HepG2 (cell line): ENCODE measurements at regions not wholly inside any gene's neighbourhood (a gene's known extent, or its start where the extent isn't known, plus 50 kb on each side); places are given as distances from the start of the nearest gene placed in this dataset.

ENCODE experiments used
- ATAC-seq: fragments of 200-7000 bp; cut with Tn5 transposase; 3 replicates; pipeline ENCODE4 v1.9.1; 2020; ENCODE audit warnings: mild to moderate bottlenecking, moderate library complexity
- BruUV-seq: library from RNA; stranded (reverse); fragments of 400-500 nt; replicated peaks from 2 replicates; lab custom pipeline; 2021; lab: Mats Ljungman, UMichigan
- CTCF ChIA-PET: fragments of 300-600 bp; formaldehyde crosslinking; extraction: SDS; loops from one replicate; lab custom pipeline; 2021; ENCODE audit warnings: low total read pairs, inconsistent platforms, low intra/inter-chr PET ratio; lab: Yijun Ruan, JAX
- POLR2A ChIA-PET: fragments of 350-600 bp; sonication (Branson Sonifier 250); formaldehyde crosslinking; loops from one replicate; lab custom pipeline; 2020; ENCODE audit warnings: antibody characterized with exemption, inconsistent platforms; lab: Yijun Ruan, JAX
- DNase-seq: peaks from one replicate; pipeline ENCODE4 v3.0.0-alpha.2; 2015; ENCODE audit warnings: low spot score
- FAIRE-seq: peaks from 3 replicates; lab custom pipeline; 2011; peaks lifted over from hg19 to GRCh38; lab: Jason Lieb, UNC
- H2AFZ ChIP-seq: one replicate; pipeline ENCODE4 v1.6.1; 2011; ENCODE audit warnings: low read length, inconsistent platforms
- H3K27ac ChIP-seq: fragments of 300-600 bp; 3 replicates; pipeline ENCODE4 v1.8.0; 2011; ENCODE audit warnings: mixed run types, mild to moderate bottlenecking, mixed read lengths, low read length, inconsistent platforms; ENCODE audit not compliant: insufficient read depth; ENCODE audit errors: extremely low read length
- H3K27me3 ChIP-seq, 2 experiments: fragments of 200-600 bp in 1 of 2; 2 replicates in 1 of 2; 3 replicates in 1 of 2; pipeline versions ENCODE4 v1.6.0 to v1.8.0; 2011; ENCODE audit warnings: low read length in 2 of 2, mild to moderate bottlenecking in 2 of 2, moderate library complexity in 2 of 2, inconsistent platforms in 1 of 2; ENCODE audit not compliant: insufficient read depth in 2 of 2, control insufficient read depth in 1 of 2
- H3K36me3 ChIP-seq, 2 experiments: fragments of 200-600 bp in 1 of 2; replicated peaks in 1 of 2; 2 replicates in 1 of 2; 3 replicates in 1 of 2; pipeline versions ENCODE4 v1.5.1 to v1.8.0; 2011; ENCODE audit warnings: low read length in 2 of 2, inconsistent platforms in 1 of 2; ENCODE audit not compliant: insufficient read depth in 2 of 2, control insufficient read depth in 1 of 2
- H3K4me1 ChIP-seq: 2 replicates; pipeline ENCODE4 v1.5.1; 2012; ENCODE audit warnings: low read length, inconsistent platforms; ENCODE audit not compliant: insufficient read depth
- H3K4me2 ChIP-seq: 2 replicates; pipeline ENCODE4 v1.6.0; 2011; ENCODE audit warnings: low read depth, low read length, inconsistent platforms
- H3K4me3 ChIP-seq, 3 experiments: fragments of 200-600 bp in 1 of 3; sonication (generic), shearing (Covaris generic) in 1 of 3; replicated peaks in 1 of 3; 2 replicates each; pipeline ENCODE4 v1.5.1; 2011 to 2016; ENCODE audit warnings: low read length in 3 of 3, inconsistent platforms in 2 of 3, low read depth in 2 of 3, mild to moderate bottlenecking in 2 of 3, control low read depth in 1 of 3, mixed read lengths in 1 of 3; ENCODE audit not compliant: insufficient read depth in 1 of 3
- H3K79me2 ChIP-seq: one replicate; pipeline ENCODE4 v1.6.1; 2011; ENCODE audit warnings: low read length, inconsistent platforms; ENCODE audit not compliant: insufficient read depth
- H3K9ac ChIP-seq: 2 replicates; pipeline ENCODE4 v1.6.0; 2011; ENCODE audit warnings: mild to moderate bottlenecking, low read depth, low read length, inconsistent platforms; ENCODE audit not compliant: insufficient read depth
- H3K9me3 ChIP-seq: 2 replicates; pipeline ENCODE4 v1.5.1; 2012; ENCODE audit warnings: mild to moderate bottlenecking, low read length
- H4K20me1 ChIP-seq: 2 replicates; pipeline ENCODE4 v1.6.0; 2011; ENCODE audit warnings: inconsistent platforms, mild to moderate bottlenecking, low read length, moderate library complexity; ENCODE audit not compliant: insufficient read depth
- ARHGAP35 ChIP-seq: sonication (generic); formaldehyde crosslinking; IDR thresholded peaks from 2 replicates; pipeline ENCODE4 v1.9.0; 2022; ENCODE audit warnings: mild to moderate bottlenecking, inconsistent platforms, moderate library complexity, missing genetic modification reagents, borderline replicate concordance
- CREB3 ChIP-seq: sonication (generic); formaldehyde crosslinking; IDR thresholded peaks from 2 replicates; pipeline ENCODE4 v1.5.0; 2020; ENCODE audit warnings: missing genetic modification reagents
- ELF1 ChIP-seq: sonication (generic); formaldehyde crosslinking; IDR thresholded peaks from 2 replicates; pipeline ENCODE4 v1.4.0; 2020; ENCODE audit warnings: missing genetic modification reagents
- FOXM1 ChIP-seq: sonication (generic); formaldehyde crosslinking; IDR thresholded peaks from 2 replicates; pipeline ENCODE4 v1.5.0; 2020; ENCODE audit warnings: missing genetic modification reagents
- HES4 ChIP-seq: sonication (generic); formaldehyde crosslinking; IDR thresholded peaks from 2 replicates; pipeline ENCODE4 v1.9.0; 2021; ENCODE audit warnings: mild to moderate bottlenecking, missing genetic modification reagents, borderline replicate concordance
- HNF4G ChIP-seq, 2 experiments: sonication (generic) in 1 of 2; formaldehyde crosslinking in 1 of 2; IDR thresholded peaks; 2 replicates each; pipeline versions ENCODE4 v1.4.0 to v1.6.1; 2011 to 2020; ENCODE audit warnings: borderline replicate concordance in 2 of 2, low read depth in 2 of 2, mild to moderate bottlenecking in 2 of 2, low read length in 1 of 2, missing genetic modification reagents in 1 of 2, moderate library complexity in 1 of 2
- ISX ChIP-seq: sonication (generic); formaldehyde crosslinking; conservative IDR thresholded peaks from 2 replicates; pipeline ENCODE4 v1.5.0; 2020; ENCODE audit warnings: missing genetic modification reagents
- KAT2B ChIP-seq: fragments of 150-350 bp; IDR thresholded peaks from 2 replicates; pipeline ENCODE4 v1.6.1; 2014; ENCODE audit warnings: low read depth, low read length, borderline replicate concordance
- NR2F1 ChIP-seq, 2 experiments: fragments of 450-650 bp in 1 of 2; formaldehyde crosslinking in 1 of 2; IDR thresholded peaks; 2 replicates each; pipeline versions ENCODE4 v1.5.0 to v1.6.1; 2016 to 2020; ENCODE audit warnings: mild to moderate bottlenecking in 1 of 2, missing compliant biosample characterization in 1 of 2, missing genetic modification reagents in 1 of 2, moderate library complexity in 1 of 2
- NR2F2 ChIP-seq: IDR thresholded peaks from 2 replicates; pipeline ENCODE4 v1.6.1; 2012; ENCODE audit warnings: low read depth, inconsistent platforms, borderline replicate concordance
- ONECUT2 ChIP-seq: sonication (generic); formaldehyde crosslinking; IDR thresholded peaks from 2 replicates; pipeline ENCODE4 v1.4.0; 2020; ENCODE audit warnings: missing genetic modification reagents
- ZBTB26 ChIP-seq: IDR thresholded peaks from 2 replicates; pipeline ENCODE4 v1.6.1; 2016; ENCODE audit warnings: missing compliant biosample characterization, missing genetic modification reagents, borderline replicate concordance
- WGBS: methylation state at CpG from one replicate; pipeline ENCODE4 v1.1.6; 2017; ENCODE audit warnings: low lambda C conversion rate; 5-methylcytosine and 5-hydroxymethylcytosine counted together
- in situ Hi-C: cut with HindIII; loops from 2 replicates; pipeline ENCODE4 v1.10.0; 2017; ENCODE audit warnings: low pct_unique_long_range_greater_than_20kb; ENCODE audit not compliant: extremely low pct_ligation_motif_present
- intact Hi-C: fragments of 100-400 bp; cut with micrococcal nuclease; formaldehyde crosslinking; loops from one replicate; pipeline ENCODE4 v1.10.0; 2022; ENCODE audit not compliant: unreplicated experiment
- TF ChIP-seq, protein P1 (sequence below): sonication (generic); formaldehyde crosslinking; IDR thresholded peaks from 2 replicates; pipeline ENCODE4 v1.8.0; 2022; ENCODE audit warnings: missing genetic modification reagents, mild to moderate bottlenecking, inconsistent platforms, borderline replicate concordance
- TF ChIP-seq, protein P2 (sequence below): sonication (generic); formaldehyde crosslinking; IDR thresholded peaks from 2 replicates; pipeline ENCODE4 v1.4.0; 2020; ENCODE audit warnings: missing genetic modification reagents

DNA sequence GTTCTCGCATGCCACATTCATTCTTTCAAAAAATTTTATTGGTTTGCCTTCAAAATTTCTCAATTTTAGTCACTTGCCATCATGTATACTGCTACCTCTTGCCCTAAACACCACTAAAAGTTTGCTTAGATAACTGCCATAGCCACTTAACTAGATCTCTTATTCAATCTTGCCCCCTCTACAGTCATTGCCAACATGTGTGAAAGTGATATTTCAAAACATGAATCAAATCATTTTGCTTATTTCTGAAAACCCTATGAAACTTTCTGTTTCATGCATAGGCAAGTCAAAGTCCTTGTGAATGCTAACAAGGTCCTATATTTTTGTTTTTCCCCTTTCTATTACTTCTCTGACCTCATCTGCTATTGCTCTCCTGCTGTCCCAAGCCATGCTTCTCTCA is 397.1 kb downstream of the KCNJ3 start:
- Histone ChIP-seq H3K79me2 (no peaks in the 10 kb centered on the region), H3K4me1 (peaks cover 10% of the 10 kb centered on the region; the same call in 1 of the 2 replicates), H3K27ac (no peak overlapping the region), H3K9ac (no peak overlapping the region), H2AFZ (no peak overlapping the region), H3K27me3 (no peaks in the 10 kb centered on the region; a peak in 1 of 5 replicates), H3K4me3 (no peak overlapping the region), H4K20me1 (no peaks in the 10 kb centered on the region), H3K36me3 (no peaks in the 10 kb centered on the region), H3K4me2 (no peak overlapping the region), H3K9me3 (peaks cover 18% of the 10 kb centered on the region; the same call in 1 of the 2 replicates)
- TF ChIP-seq ARHGAP35 (CRISPR knock-in tag) (no peak), FOXM1 (CRISPR knock-in tag) (no peak), CREB3 (CRISPR knock-in tag) (no peak), ISX (no peak)
- TF ChIP-seq, protein P1, sequence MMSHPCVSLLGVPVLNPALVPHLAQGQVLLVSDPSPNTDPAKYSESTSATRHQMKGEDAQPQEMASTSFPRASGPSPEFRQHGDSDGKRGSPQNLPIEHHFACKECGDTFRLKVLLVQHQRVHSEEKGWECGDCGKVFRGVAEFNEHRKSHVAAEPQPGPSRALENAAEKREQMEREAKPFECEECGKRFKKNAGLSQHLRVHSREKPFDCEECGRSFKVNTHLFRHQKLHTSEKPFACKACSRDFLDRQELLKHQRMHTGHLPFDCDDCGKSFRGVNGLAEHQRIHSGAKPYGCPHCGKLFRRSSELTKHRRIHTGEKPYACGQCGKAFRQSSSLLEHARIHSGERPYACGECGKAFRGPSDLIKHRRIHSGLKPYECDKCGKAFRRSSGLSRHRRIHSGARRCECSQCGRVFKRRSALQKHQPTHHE = no peak
- DNase-seq (no peak), FAIRE-seq (no peak), ATAC-seq (no peak)
- POLR2A ChIA-PET = no interaction called here
- CTCF ChIA-PET = no interaction called here
- intact Hi-C loops = no loop called here
- no TSS peak for BruUV-seq
- in situ Hi-C loops = no loop called here
- 16% methylated on average over 1 of the region's 1 CpG for WGBS

GRCh38 chr2:155080373-155080772 is 381.9 kb downstream of the KCNJ3 start:
- CTCF ChIA-PET = no interaction called here
- Histone ChIP-seq H3K27me3 (no peaks in the 10 kb centered on the region), H3K36me3 (no peaks in the 10 kb centered on the region), H4K20me1 (no peaks in the 10 kb centered on the region), H3K79me2 (no peaks in the 10 kb centered on the region), H2AFZ (no peak overlapping the region), H3K27ac (no peak overlapping the region), H3K9ac (no peak overlapping the region), H3K4me2 (no peak overlapping the region), H3K4me3 (no peak overlapping the region), H3K4me1 (no peaks in the 10 kb centered on the region), H3K9me3 (no peaks in the 10 kb centered on the region)
- POLR2A ChIA-PET = no interaction called here
- FAIRE-seq = no peak
- WGBS = 2% methylated on average over 2 of the region's 2 CpGs
- in situ Hi-C loops = no loop called here
- no peak for DNase-seq
- ATAC-seq = peak; percentile 50; the same call in 2 of the 3 replicates
- intact Hi-C loops = no loop called here
- BruUV-seq = no TSS peak
- 0 out of 4 replicates have a peak, but pooled peaks of 1 of the 2 experiments have one; percentile 30 for TF ChIP-seq NR2F1 (CRISPR knock-in tag; IDR thresholded peaks at IDR 0.05)
- no peak for TF ChIP-seq ELF1 (CRISPR knock-in tag)
- peak; percentile 92 for TF ChIP-seq KAT2B
- no peak for TF ChIP-seq HES4
- TF ChIP-seq NR2F2 = 0 out of 2 replicates have a peak, but pooled peaks have one; percentile 29
- TF ChIP-seq, protein P2, sequence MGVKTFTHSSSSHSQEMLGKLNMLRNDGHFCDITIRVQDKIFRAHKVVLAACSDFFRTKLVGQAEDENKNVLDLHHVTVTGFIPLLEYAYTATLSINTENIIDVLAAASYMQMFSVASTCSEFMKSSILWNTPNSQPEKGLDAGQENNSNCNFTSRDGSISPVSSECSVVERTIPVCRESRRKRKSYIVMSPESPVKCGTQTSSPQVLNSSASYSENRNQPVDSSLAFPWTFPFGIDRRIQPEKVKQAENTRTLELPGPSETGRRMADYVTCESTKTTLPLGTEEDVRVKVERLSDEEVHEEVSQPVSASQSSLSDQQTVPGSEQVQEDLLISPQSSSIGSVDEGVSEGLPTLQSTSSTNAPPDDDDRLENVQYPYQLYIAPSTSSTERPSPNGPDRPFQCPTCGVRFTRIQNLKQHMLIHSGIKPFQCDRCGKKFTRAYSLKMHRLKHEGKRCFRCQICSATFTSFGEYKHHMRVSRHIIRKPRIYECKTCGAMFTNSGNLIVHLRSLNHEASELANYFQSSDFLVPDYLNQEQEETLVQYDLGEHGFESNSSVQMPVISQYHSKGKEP = no peak
- TF ChIP-seq HNF4G (IDR thresholded peaks at IDR 0.05; ENCODE audit: borderline replicate concordance, low read depth, low read length) = no peak
- TF ChIP-seq HNF4G (CRISPR knock-in tag; IDR thresholded peaks at IDR 0.05; ENCODE audit: borderline replicate concordance, low read depth) = no peak
- TF ChIP-seq ZBTB26 (CRISPR knock-in tag) = no peak
- peak; percentile 86 for TF ChIP-seq ONECUT2 (CRISPR knock-in tag)
